A673 (cell line): ENCODE measurements at regions not wholly inside any gene's neighbourhood (a gene's known extent, or its start where the extent isn't known, plus 50 kb on each side); places are given as distances from the start of the nearest gene placed in this dataset.

Source experiments
- EZH2 ChIP-seq: fragments of 200-600 bp; sonication (generic); IDR thresholded peaks from 2 replicates; pipeline ENCODE4 v1.6.1; 2017; ENCODE audit warnings: borderline replicate concordance, low read depth, mild to moderate bottlenecking, mixed read lengths, antibody characterized with exemption, low read length; ENCODE audit not compliant: poor library complexity, severe bottlenecking
- TF ChIP-seq, protein P1 (sequence below): fragments of 300-800, 200-600 bp; sonication (generic); conservative IDR thresholded peaks from 2 replicates; pipeline ENCODE4 v1.5.1; 2017; ENCODE audit warnings: low read depth, mild to moderate bottlenecking, antibody characterized with exemption, low read length, moderate library complexity, mixed read lengths

DNA sequence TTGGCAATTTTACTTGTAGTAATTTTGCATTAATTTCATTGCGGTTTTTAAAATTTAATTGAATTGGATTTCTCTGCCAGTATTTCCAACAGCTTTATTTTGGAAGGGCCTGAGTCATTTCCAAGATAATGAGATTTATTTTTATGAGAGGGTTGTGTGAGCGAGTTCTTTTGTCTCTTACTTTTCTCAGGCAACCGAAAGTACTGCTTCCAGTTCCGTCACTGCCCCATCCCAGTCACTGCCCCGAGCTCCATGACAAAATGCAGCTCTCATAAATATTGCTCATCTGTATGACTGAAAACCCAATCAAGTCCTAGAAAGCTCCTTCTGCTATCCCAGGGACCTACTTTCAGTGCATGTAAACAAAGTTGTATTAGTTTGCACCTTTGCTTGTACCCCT is 468.4 kb upstream of the SEMA3D start:
- TF ChIP-seq, protein P1, sequence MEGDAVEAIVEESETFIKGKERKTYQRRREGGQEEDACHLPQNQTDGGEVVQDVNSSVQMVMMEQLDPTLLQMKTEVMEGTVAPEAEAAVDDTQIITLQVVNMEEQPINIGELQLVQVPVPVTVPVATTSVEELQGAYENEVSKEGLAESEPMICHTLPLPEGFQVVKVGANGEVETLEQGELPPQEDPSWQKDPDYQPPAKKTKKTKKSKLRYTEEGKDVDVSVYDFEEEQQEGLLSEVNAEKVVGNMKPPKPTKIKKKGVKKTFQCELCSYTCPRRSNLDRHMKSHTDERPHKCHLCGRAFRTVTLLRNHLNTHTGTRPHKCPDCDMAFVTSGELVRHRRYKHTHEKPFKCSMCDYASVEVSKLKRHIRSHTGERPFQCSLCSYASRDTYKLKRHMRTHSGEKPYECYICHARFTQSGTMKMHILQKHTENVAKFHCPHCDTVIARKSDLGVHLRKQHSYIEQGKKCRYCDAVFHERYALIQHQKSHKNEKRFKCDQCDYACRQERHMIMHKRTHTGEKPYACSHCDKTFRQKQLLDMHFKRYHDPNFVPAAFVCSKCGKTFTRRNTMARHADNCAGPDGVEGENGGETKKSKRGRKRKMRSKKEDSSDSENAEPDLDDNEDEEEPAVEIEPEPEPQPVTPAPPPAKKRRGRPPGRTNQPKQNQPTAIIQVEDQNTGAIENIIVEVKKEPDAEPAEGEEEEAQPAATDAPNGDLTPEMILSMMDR = no peak
- no peak for TF ChIP-seq EZH2
